ENCODE measurements at regions not wholly inside any gene's neighbourhood (a gene's known extent, or its start where the extent isn't known, plus 50 kb on each side); places are given as distances from the start of the nearest gene placed in this dataset.

- Mint-ChIP-seq H3K4me1 (no peaks in the 10 kb centered on the region), H3K27me3 (ENCODE audit: low read depth) (no peaks in the 10 kb centered on the region), H3K4me3 (peak overlapping the region in 1 of 3 experiments; percentile 16), H3K36me3 (ENCODE audit: low read depth) (peaks cover 6% of the 10 kb centered on the region), H3K9me3 (peaks cover 33% of the 10 kb centered on the region), H3K27ac (peak overlapping the region; percentile 51 to 62 (median 58))
- TF ChIP-seq CTCF (IDR thresholded peaks at IDR 0.05; ENCODE audit: unreplicated experiment in 3 of 3): no peak
These were observed 592.1 kb downstream of the TLE1 start for GRCh38 chr9:81097131-81097847.

GRCh38 chr9:81096625-81097024, 592.7 kb downstream of the TLE1 start:
- Mint-ChIP-seq H3K4me3 (no peak overlapping the region), H3K27ac (peak overlapping the region; percentile 25 to 51 (median 41)), H3K27me3 (ENCODE audit: low read depth) (no peaks in the 10 kb centered on the region), H3K9me3 (peaks cover 33% of the 10 kb centered on the region), H3K36me3 (ENCODE audit: low read depth) (peaks cover 6% of the 10 kb centered on the region), H3K4me1 (no peaks in the 10 kb centered on the region)
- no peak for TF ChIP-seq CTCF (IDR thresholded peaks at IDR 0.05; ENCODE audit: unreplicated experiment in 3 of 3)

DNA sequence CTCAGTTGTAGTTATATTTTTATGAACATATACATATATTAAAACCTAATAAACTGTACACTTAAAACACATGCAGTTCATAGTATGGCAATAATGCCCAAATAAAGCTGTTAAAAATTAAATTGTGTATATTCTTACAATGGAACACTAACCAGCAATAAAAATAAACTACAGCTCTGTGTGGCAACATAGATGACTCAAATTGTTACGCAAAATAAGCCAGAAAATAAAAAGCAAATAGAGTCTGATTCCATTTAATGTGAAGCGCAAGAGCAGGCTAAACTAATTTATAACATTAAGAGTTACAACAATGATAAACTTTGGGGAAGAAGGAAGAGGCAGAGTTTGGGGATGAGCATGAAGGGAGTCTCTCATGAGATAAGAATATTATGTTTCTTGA, 597.3 kb downstream of the TLE1 start:
- Mint-ChIP-seq H3K27ac (peak overlapping the region in 1 of 3 experiments; percentile 4), H3K9me3 (peaks cover 13% of the 10 kb centered on the region), H3K4me1 (peaks cover 2% of the 10 kb centered on the region), H3K36me3 (ENCODE audit: low read depth) (no peaks in the 10 kb centered on the region), H3K27me3 (ENCODE audit: low read depth) (no peaks in the 10 kb centered on the region), H3K4me3 (no peak overlapping the region)
- no peak for TF ChIP-seq CTCF (IDR thresholded peaks at IDR 0.05; ENCODE audit: unreplicated experiment in 3 of 3)

DNA sequence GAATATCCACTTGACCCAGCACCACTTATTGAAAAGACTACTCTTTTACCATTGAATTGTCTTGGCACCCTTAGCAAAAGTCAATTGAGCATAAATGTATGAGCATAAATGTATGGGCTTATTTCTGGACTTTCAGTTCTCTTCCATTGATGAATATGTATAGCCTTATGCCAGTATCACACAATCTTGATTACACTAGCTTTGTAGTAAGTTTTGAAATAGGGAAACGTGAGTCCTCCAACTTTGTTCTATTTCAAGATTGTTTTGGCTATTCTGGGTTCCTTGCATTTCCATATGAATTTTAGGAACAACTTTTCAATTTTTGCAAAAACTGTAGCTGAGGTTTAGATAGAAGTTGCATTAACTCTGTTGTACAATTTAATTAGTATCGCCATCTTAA, 601.0 kb downstream of the TLE1 start:
- Mint-ChIP-seq H3K4me1 (peaks cover 26% of the 10 kb centered on the region), H3K9me3 (peaks cover 10% of the 10 kb centered on the region), H3K27ac (no peak overlapping the region), H3K4me3 (no peak overlapping the region), H3K27me3 (ENCODE audit: low read depth) (no peaks in the 10 kb centered on the region), H3K36me3 (ENCODE audit: low read depth) (no peaks in the 10 kb centered on the region)
- no peak for TF ChIP-seq CTCF (IDR thresholded peaks at IDR 0.05; ENCODE audit: unreplicated experiment in 3 of 3)

GRCh38 chr9:81086416-81086815, 602.9 kb downstream of the TLE1 start:
- Mint-ChIP-seq H3K4me3 (no peak overlapping the region), H3K36me3 (ENCODE audit: low read depth) (no peaks in the 10 kb centered on the region), H3K27me3 (ENCODE audit: low read depth) (no peaks in the 10 kb centered on the region), H3K27ac (peak overlapping the region in 2 of 3 experiments; percentile 24 to 44), H3K4me1 (peaks cover 34% of the 10 kb centered on the region), H3K9me3 (peaks cover 2% of the 10 kb centered on the region)
- no peak for TF ChIP-seq CTCF (IDR thresholded peaks at IDR 0.05; ENCODE audit: unreplicated experiment in 3 of 3)
